Vagina (tissue), 2 donors: ENCODE measurements at regions not wholly inside any gene's neighbourhood (a gene's known extent, or its start where the extent isn't known, plus 50 kb on each side); places are given as distances from the start of the nearest gene placed in this dataset.
A peak's percentile ranks its signal among the peaks of the same experiment; 100 is the strongest.

Experiments
- DNase-seq, 2 donors: peaks; one replicate each; pipeline ENCODE4 v3.0.0-alpha.2; 2017; ENCODE audit errors: extremely low spot score in 2 of 2
- H3K27ac ChIP-seq: fragments of 200-600 bp; sonication (generic); one replicate; pipeline ENCODE4 v1.5.1; 2019
- H3K27me3 ChIP-seq: fragments of 200-600 bp; sonication (generic); one replicate; pipeline ENCODE4 v1.5.1; 2019
- H3K36me3 ChIP-seq, 2 donors: fragments of 200-600 bp; sonication (generic); one replicate each; pipeline ENCODE4 v1.5.1; 2017 to 2019
- H3K4me1 ChIP-seq: fragments of 200-600 bp; sonication (generic); one replicate; pipeline ENCODE4 v1.5.1; 2019
- H3K4me3 ChIP-seq, 2 donors: fragments of 200-600 bp; sonication (generic); 1 replicate in 1 of 2; 2 replicates in 1 of 2; pipeline ENCODE4 v1.5.1; 2016 to 2019
- H3K9me3 ChIP-seq: fragments of 200-600 bp; sonication (generic); one replicate; pipeline ENCODE4 v1.5.1; 2019
- POLR2A ChIP-seq, 2 donors: fragments of 450-650 bp; IDR thresholded peaks; one replicate each; pipeline ENCODE4 v1.6.1; 2017; ENCODE audit warnings: antibody characterized with exemption in 2 of 2, mild to moderate bottlenecking in 2 of 2, moderate library complexity in 2 of 2
- POLR2AphosphoS5 ChIP-seq, 2 donors: sonication (generic); formaldehyde crosslinking; IDR thresholded peaks; one replicate each; pipeline ENCODE4 v1.9.0; 2017; ENCODE audit warnings: antibody characterized with exemption in 2 of 2, mild to moderate bottlenecking in 2 of 2, low read depth in 1 of 2; ENCODE audit not compliant: insufficient read depth in 1 of 2
- intact Hi-C: fragments of 100-400 bp; cut with DNase I; formaldehyde crosslinking; loops from one replicate; pipeline ENCODE4 v1.15.1; 2023
- TF ChIP-seq, protein P1 (sequence below), 3 experiments: fragments of 450-650 bp in 2 of 3; fragments of 200-600 bp in 1 of 3; sonication (generic) in 1 of 3; IDR thresholded peaks; one replicate each; pipeline ENCODE4 v1.5.1; 2017 to 2019; ENCODE audit warnings: antibody characterized with exemption in 3 of 3, mild to moderate bottlenecking in 2 of 3, moderate library complexity in 2 of 3

DNA sequence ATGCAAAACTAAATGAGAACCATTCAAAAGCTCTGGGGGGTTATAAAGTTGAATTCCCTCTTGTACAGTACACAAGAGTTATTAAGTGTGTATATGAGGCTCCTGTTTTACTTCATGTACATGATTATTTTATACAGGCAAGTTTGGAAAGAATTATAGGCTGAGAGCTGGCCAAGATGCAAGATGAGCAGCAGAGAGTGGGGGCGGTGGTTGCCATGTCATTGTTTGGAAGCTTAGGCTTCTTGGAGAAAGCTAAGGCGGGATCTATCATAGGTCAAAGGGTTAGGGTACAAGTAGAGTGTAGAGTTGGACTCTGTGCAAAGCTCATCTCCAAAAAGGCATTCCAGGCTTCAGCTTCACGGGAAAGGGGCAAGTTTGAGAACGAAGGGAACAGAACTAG, 297.1 kb upstream of the TBX3 start:
- TF ChIP-seq, protein P1, sequence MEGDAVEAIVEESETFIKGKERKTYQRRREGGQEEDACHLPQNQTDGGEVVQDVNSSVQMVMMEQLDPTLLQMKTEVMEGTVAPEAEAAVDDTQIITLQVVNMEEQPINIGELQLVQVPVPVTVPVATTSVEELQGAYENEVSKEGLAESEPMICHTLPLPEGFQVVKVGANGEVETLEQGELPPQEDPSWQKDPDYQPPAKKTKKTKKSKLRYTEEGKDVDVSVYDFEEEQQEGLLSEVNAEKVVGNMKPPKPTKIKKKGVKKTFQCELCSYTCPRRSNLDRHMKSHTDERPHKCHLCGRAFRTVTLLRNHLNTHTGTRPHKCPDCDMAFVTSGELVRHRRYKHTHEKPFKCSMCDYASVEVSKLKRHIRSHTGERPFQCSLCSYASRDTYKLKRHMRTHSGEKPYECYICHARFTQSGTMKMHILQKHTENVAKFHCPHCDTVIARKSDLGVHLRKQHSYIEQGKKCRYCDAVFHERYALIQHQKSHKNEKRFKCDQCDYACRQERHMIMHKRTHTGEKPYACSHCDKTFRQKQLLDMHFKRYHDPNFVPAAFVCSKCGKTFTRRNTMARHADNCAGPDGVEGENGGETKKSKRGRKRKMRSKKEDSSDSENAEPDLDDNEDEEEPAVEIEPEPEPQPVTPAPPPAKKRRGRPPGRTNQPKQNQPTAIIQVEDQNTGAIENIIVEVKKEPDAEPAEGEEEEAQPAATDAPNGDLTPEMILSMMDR (IDR thresholded peaks at IDR 0.05), result no peak
- TF ChIP-seq POLR2A (IDR thresholded peaks at IDR 0.05) (no peak), POLR2AphosphoS5 (IDR thresholded peaks at IDR 0.05; ENCODE audit: insufficient read depth in 1 of 2, low read depth in 1 of 2) (no peak)
- Histone ChIP-seq H3K4me3 (no peak overlapping the region), H3K27me3 (no peaks in the 10 kb centered on the region), H3K36me3 (no peaks in the 10 kb centered on the region), H3K4me1 (no peaks in the 10 kb centered on the region), H3K9me3 (no peaks in the 10 kb centered on the region), H3K27ac (no peak overlapping the region)
- intact Hi-C loops, result no loop called here
- no peak for DNase-seq

DNA sequence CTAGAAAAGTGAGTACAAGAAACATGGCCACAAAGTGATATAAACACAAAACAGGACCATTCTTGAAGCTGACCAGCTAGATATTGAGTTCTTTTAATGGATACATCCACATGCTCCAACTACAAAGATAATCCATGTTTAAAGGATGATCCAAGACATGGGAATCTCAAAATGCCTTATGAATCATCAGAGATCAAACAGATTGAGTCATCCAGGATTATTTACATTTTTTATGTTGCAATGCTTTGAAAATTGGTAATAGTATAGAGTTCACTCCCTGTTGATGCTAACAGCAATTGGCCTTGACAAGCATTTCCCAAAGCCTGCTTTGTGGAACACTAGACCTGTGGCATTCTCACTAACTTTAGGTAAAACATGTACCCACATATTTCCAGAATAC, 293.0 kb upstream of the TBX3 start:
- Histone ChIP-seq H3K27ac (no peak overlapping the region), H3K4me3 (no peak overlapping the region), H3K27me3 (no peaks in the 10 kb centered on the region), H3K9me3 (no peaks in the 10 kb centered on the region), H3K36me3 (no peaks in the 10 kb centered on the region), H3K4me1 (no peaks in the 10 kb centered on the region)
- no peak for DNase-seq
- TF ChIP-seq POLR2A (IDR thresholded peaks at IDR 0.05), result no peak
- no peak for TF ChIP-seq POLR2AphosphoS5 (IDR thresholded peaks at IDR 0.05; ENCODE audit: insufficient read depth in 1 of 2, low read depth in 1 of 2)
- TF ChIP-seq, protein P1 (IDR thresholded peaks at IDR 0.05), result no peak
- intact Hi-C loops, result no loop called here

DNA sequence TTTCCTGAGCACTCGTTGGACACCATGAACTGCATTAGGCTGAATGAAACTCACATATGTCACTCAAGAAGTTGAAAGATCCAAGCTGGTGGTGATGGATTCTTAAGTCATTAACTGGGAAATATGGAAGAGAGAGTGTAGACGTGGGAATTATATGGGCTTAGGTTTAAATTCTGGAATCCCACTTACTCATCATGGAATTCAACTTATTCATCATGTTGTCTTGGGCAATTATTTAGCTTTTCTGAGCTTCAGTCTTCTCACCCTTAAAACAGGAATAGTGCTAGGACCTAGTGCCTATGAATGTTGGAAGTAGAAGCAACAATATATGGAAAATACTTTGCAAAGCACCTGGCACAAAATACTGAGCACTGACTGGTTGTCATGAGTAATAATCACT, 292.4 kb upstream of the TBX3 start:
- no peak overlapping the region for H3K4me3 ChIP-seq
- no peaks in the 10 kb centered on the region for H3K27me3 ChIP-seq
- no peaks in the 10 kb centered on the region for H3K36me3 ChIP-seq
- intact Hi-C loops, result no loop called here
- no peak for DNase-seq
- H3K27ac ChIP-seq, result no peak overlapping the region
- no peak for TF ChIP-seq POLR2A (IDR thresholded peaks at IDR 0.05)
- TF ChIP-seq, protein P1 (IDR thresholded peaks at IDR 0.05), result no peak
- no peaks in the 10 kb centered on the region for H3K4me1 ChIP-seq
- H3K9me3 ChIP-seq, result no peaks in the 10 kb centered on the region

DNA sequence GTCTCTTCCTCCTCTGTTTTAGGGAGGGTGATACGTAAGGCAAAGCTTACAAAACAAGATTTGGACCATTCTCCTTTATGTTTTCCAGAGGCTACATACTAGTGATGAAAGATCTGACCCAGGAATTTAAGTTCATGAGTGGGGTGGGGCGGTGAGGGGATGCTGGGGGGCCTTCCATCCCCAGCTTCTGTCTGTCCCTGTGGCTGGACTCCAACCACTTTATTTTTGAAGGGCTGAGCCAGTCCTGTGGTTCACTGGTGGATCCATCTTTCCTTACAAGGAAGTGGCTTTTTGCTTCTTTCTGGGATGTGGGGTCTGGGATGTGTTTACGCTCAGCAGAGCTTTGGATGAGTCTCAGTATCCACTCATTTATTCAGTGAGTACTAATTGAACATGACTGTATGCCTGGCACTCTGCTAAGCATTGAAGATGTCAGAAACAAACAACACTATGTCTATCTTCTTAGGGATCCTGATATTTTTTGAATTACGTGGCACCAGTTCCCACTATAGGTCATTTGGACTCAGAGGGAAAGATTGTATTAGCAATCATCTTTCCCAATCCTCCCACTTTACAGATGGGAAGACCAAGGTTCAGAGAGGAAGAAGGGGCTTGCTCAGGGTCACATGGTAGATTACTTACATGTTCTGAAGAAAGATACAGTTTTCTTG, 291.8 kb upstream of the TBX3 start:
- Histone ChIP-seq H3K36me3 (no peaks in the 10 kb centered on the region), H3K27me3 (no peaks in the 10 kb centered on the region), H3K9me3 (no peaks in the 10 kb centered on the region), H3K4me3 (no peak overlapping the region), H3K27ac (no peak overlapping the region), H3K4me1 (no peaks in the 10 kb centered on the region)
- intact Hi-C loops, result no loop called here
- DNase-seq, result peak in 1 of 2 donors; percentile 88
- TF ChIP-seq, protein P1 (IDR thresholded peaks at IDR 0.05), result no peak
- TF ChIP-seq POLR2AphosphoS5 (IDR thresholded peaks at IDR 0.05; ENCODE audit: insufficient read depth in 1 of 2, low read depth in 1 of 2) (no peak), POLR2A (IDR thresholded peaks at IDR 0.05) (no peak)

DNA sequence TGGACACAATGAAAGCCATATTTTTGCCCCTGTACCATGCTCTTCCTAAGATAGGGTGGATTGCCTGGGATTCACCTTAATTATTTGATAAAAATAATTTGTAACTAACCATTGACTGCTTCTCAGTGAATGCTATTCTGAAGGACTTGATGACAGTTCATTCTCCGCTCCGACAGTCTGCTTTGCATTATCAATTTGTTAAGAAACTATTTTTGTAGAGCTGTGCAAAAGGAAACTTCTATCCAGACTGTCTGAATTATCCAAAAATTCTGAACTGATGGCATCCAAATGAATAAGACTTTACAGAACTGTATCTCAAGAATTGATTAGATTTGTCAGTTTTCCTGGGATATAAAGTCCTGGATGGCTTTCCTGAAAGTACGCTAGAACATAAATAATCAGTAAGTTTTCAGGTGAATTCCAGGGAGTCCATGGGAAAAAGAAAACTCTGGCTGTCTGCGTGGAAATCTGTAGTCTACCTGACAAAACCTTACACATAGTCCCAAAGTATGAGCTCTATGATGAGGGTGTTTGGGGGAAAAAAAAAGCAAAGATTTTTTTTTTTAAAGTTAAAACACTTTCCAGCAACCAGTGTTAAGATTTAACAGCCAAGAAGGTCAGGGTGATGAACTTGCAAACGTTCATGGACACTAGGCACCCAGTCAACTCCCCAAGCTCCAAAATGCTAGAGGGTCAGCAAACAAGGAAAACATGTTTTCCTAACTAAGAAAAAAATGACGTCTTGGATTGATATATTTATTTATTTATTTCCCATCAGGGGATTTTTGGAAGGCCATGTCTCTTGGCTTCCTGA, 291.1 kb upstream of the TBX3 start:
- H3K27ac ChIP-seq, result no peak overlapping the region
- no peaks in the 10 kb centered on the region for H3K9me3 ChIP-seq
- no peaks in the 10 kb centered on the region for H3K27me3 ChIP-seq
- H3K4me3 ChIP-seq, result no peak overlapping the region
- DNase-seq, result no peak
- H3K4me1 ChIP-seq, result no peaks in the 10 kb centered on the region
- intact Hi-C loops, result no loop called here
- TF ChIP-seq, protein P1 (IDR thresholded peaks at IDR 0.05), result no peak
- TF ChIP-seq POLR2A (IDR thresholded peaks at IDR 0.05), result no peak
- no peak for TF ChIP-seq POLR2AphosphoS5 (IDR thresholded peaks at IDR 0.05; ENCODE audit: insufficient read depth in 1 of 2, low read depth in 1 of 2)
- H3K36me3 ChIP-seq, result no peaks in the 10 kb centered on the region
